HepG2 (cell line): ENCODE measurements at regions not wholly inside any gene's neighbourhood (a gene's known extent, or its start where the extent isn't known, plus 50 kb on each side); places are given as distances from the start of the nearest gene placed in this dataset.

ENCODE experiments used
- AKAP8 ChIP-seq: sonication (generic); formaldehyde crosslinking; IDR thresholded peaks from 2 replicates; pipeline ENCODE4 v1.5.1; 2020; ENCODE audit warnings: mild to moderate bottlenecking, missing genetic modification reagents
- FOXA1 ChIP-seq, 2 experiments: fragments of 450-650 bp in 1 of 2; sonication (generic) in 1 of 2; formaldehyde crosslinking in 1 of 2; IDR thresholded peaks; 2 replicates each; pipeline versions ENCODE4 v1.4.0 to v1.6.1; 2016 to 2020; ENCODE audit warnings: missing genetic modification reagents in 1 of 2
- MED13 ChIP-seq: sonication (generic); formaldehyde crosslinking; IDR thresholded peaks from 2 replicates; pipeline ENCODE4 v1.5.0; 2020; ENCODE audit warnings: missing genetic modification reagents
- MIER2 ChIP-seq: IDR thresholded peaks from 2 replicates; pipeline ENCODE4 v1.6.1; 2016; ENCODE audit warnings: missing biosample characterization, missing genetic modification reagents
- NCOA2 ChIP-seq: sonication (generic); formaldehyde crosslinking; IDR thresholded peaks from 2 replicates; pipeline ENCODE4 v1.8.0; 2022; ENCODE audit warnings: inconsistent platforms
- PPARG ChIP-seq: conservative IDR thresholded peaks from 2 replicates; pipeline ENCODE4 v1.6.1; 2016; ENCODE audit warnings: missing biosample characterization, missing genetic modification reagents
- RXRB ChIP-seq: IDR thresholded peaks from 2 replicates; pipeline ENCODE4 v1.6.1; 2016; ENCODE audit warnings: borderline replicate concordance, missing genetic modification reagents, missing compliant biosample characterization
- SMC3 ChIP-seq: IDR thresholded peaks from 2 replicates; pipeline ENCODE4 v1.6.1; 2011; ENCODE audit warnings: low read length, improper control_type of control experiment
- SOX5 ChIP-seq: IDR thresholded peaks from 2 replicates; pipeline ENCODE4 v1.6.1; 2016; ENCODE audit warnings: borderline replicate concordance
- TBL1XR1 ChIP-seq: fragments of 150-350 bp; IDR thresholded peaks from 2 replicates; pipeline ENCODE4 v1.6.1; 2014; ENCODE audit warnings: borderline replicate concordance, low read length; ENCODE audit not compliant: partially characterized antibody
- TCF7L2 ChIP-seq: IDR thresholded peaks from 2 replicates; pipeline ENCODE4 v1.6.1; 2011; ENCODE audit warnings: mild to moderate bottlenecking, low read depth, low read length, moderate library complexity
- TFAP4 ChIP-seq: sonication (generic); IDR thresholded peaks from 2 replicates; pipeline ENCODE4 v1.6.1; 2016; ENCODE audit warnings: low read depth, borderline replicate concordance
- THAP11 ChIP-seq: IDR thresholded peaks from 2 replicates; pipeline ENCODE4 v1.6.1; 2016; ENCODE audit warnings: missing biosample characterization, missing genetic modification reagents
- ZBED4 ChIP-seq: sonication (generic); formaldehyde crosslinking; IDR thresholded peaks from 2 replicates; pipeline ENCODE4 v1.4.0; 2020; ENCODE audit warnings: missing genetic modification reagents, borderline replicate concordance
- ZFP41 ChIP-seq: sonication (generic); formaldehyde crosslinking; IDR thresholded peaks from 2 replicates; pipeline ENCODE4 v1.4.0; 2020; ENCODE audit warnings: mild to moderate bottlenecking, missing genetic modification reagents, borderline replicate concordance
- ZKSCAN8 ChIP-seq: IDR thresholded peaks from 2 replicates; pipeline ENCODE4 v1.6.1; 2016; ENCODE audit warnings: borderline replicate concordance, missing genetic modification reagents, missing compliant biosample characterization
- ZNF136 ChIP-seq: sonication (generic); formaldehyde crosslinking; IDR thresholded peaks from 2 replicates; pipeline ENCODE4 v1.8.1; 2022; ENCODE audit warnings: low read depth, mild to moderate bottlenecking, moderate library complexity, missing genetic modification reagents
- ZNF569 ChIP-seq: sonication (generic); formaldehyde crosslinking; IDR thresholded peaks from 2 replicates; pipeline ENCODE4 v1.5.0; 2020; ENCODE audit warnings: mild to moderate bottlenecking, missing genetic modification reagents, moderate library complexity, borderline replicate concordance
- ZNF841 ChIP-seq: sonication (generic); formaldehyde crosslinking; IDR thresholded peaks from 2 replicates; pipeline ENCODE4 v1.8.1; 2023; ENCODE audit warnings: missing genetic modification reagents, borderline replicate concordance
- ZSCAN30 ChIP-seq: sonication (generic); formaldehyde crosslinking; IDR thresholded peaks from 2 replicates; pipeline ENCODE4 v1.5.0; 2020; ENCODE audit warnings: mild to moderate bottlenecking, missing genetic modification reagents
- TF ChIP-seq, protein P1 (sequence below), 2 experiments: IDR thresholded peaks; 2 replicates each; pipeline ENCODE4 v1.6.1; 2011 to 2012; ENCODE audit warnings: low read length in 2 of 2, borderline replicate concordance in 1 of 2, low read depth in 1 of 2, mild to moderate bottlenecking in 1 of 2, moderate library complexity in 1 of 2

DNA sequence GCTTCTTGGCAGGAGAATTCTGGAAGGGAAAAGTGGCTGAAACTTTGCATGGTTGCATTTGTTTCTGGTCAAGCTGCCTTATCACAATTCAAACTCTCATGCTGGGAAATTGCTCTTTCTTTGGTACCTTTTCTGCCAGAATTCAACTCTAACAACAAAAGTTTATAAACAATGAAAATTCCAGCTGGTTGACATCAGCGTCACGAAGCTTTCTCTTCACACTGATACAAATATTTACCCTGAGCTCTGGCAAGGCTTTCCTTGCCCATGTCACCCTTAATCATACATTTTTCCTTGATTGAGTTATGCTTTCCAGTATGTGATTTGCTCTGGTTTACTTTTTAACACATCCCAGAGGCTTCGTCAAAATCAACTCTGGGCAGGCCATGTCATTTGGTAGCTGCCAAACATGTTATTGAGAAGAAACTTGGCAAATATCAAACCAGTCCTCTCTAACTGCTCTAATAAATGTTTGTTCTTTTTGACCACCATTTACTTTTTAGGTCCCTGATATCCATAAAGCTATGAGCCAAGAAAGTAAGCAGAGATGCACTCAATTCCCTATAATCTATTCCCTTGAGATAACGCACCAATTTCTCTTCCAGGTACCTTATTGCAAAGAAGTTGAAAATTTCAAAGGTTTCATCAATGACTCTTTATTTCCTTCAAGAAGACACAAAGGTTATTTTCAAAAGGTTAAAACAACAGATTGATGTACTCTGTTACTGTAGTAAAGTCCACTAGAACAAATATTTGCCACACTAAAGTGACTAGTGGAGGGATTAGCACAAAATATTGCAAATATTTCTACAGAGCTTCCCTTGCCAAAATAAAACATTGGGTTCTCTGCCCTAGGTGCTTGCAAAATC lies 1241.1 kb upstream of the ZEB2 start (continued):
- TF ChIP-seq ZSCAN30 = peak; percentile 85; the same call in 1 of the 2 replicates
- TF ChIP-seq ZNF569 (CRISPR knock-in tag) = peak; percentile 56; the same call in 1 of the 2 replicates
- peak; percentile 96 for TF ChIP-seq MED13 (CRISPR knock-in tag)
- TF ChIP-seq FOXA1 (IDR thresholded peaks at IDR 0.05) = peak; percentile 92
- peak; percentile 94 for TF ChIP-seq FOXA1 (CRISPR knock-in tag; IDR thresholded peaks at IDR 0.05)
- TF ChIP-seq SOX5 = peak; percentile 99
- TF ChIP-seq ZBED4 (CRISPR knock-in tag) = peak; percentile 61
- peak; percentile 11 for TF ChIP-seq THAP11 (CRISPR knock-in tag)
- peak; percentile 72; the same call in 1 of the 2 replicates for TF ChIP-seq ZKSCAN8 (CRISPR knock-in tag)
- TF ChIP-seq ZNF136 = 0 out of 2 replicates have a peak, but pooled peaks have one; percentile 44
- peak; percentile 94 for TF ChIP-seq PPARG (CRISPR knock-in tag)
- TF ChIP-seq, protein P1, sequence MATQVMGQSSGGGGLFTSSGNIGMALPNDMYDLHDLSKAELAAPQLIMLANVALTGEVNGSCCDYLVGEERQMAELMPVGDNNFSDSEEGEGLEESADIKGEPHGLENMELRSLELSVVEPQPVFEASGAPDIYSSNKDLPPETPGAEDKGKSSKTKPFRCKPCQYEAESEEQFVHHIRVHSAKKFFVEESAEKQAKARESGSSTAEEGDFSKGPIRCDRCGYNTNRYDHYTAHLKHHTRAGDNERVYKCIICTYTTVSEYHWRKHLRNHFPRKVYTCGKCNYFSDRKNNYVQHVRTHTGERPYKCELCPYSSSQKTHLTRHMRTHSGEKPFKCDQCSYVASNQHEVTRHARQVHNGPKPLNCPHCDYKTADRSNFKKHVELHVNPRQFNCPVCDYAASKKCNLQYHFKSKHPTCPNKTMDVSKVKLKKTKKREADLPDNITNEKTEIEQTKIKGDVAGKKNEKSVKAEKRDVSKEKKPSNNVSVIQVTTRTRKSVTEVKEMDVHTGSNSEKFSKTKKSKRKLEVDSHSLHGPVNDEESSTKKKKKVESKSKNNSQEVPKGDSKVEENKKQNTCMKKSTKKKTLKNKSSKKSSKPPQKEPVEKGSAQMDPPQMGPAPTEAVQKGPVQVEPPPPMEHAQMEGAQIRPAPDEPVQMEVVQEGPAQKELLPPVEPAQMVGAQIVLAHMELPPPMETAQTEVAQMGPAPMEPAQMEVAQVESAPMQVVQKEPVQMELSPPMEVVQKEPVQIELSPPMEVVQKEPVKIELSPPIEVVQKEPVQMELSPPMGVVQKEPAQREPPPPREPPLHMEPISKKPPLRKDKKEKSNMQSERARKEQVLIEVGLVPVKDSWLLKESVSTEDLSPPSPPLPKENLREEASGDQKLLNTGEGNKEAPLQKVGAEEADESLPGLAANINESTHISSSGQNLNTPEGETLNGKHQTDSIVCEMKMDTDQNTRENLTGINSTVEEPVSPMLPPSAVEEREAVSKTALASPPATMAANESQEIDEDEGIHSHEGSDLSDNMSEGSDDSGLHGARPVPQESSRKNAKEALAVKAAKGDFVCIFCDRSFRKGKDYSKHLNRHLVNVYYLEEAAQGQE (IDR thresholded peaks at IDR 0.05; ENCODE audit: borderline replicate concordance in 1 of 2, low read depth in 1 of 2, low read length in 2 of 2) = peak in 1 of 2 experiments; percentile 50; a peak in 1 of 4 replicates
- TF ChIP-seq ZNF841 (CRISPR knock-in tag) = no peak
- TF ChIP-seq AKAP8 (CRISPR knock-in tag) = 0 out of 2 replicates have a peak, but pooled peaks have one; percentile 41
- no peak; the same call in none of the 2 replicates for TF ChIP-seq SMC3
- peak; percentile 99 for TF ChIP-seq NCOA2
- TF ChIP-seq MIER2 (CRISPR knock-in tag) = peak; percentile 59
- peak; percentile 91 for TF ChIP-seq RXRB (CRISPR knock-in tag)
- no peak for TF ChIP-seq ZFP41 (CRISPR knock-in tag)
- peak; percentile 80 for TF ChIP-seq TBL1XR1
- TF ChIP-seq TFAP4 = peak; percentile 70; the same call in 1 of the 2 replicates
- peak; percentile 45; the same call in 1 of the 2 replicates for TF ChIP-seq TCF7L2
